ENCODE measurements at regions not wholly inside any gene's neighbourhood (a gene's known extent, or its start where the extent isn't known, plus 50 kb on each side); places are given as distances from the start of the nearest gene placed in this dataset.

- TF ChIP-seq CEBPZ (IDR thresholded peaks at IDR 0.05; ENCODE audit: borderline replicate concordance, low read depth, low read length) (no peak), MAFK (IDR thresholded peaks at IDR 0.05; ENCODE audit: low read length) (no peak), CBFB (CRISPR knock-in tag; IDR thresholded peaks at IDR 0.05) (no peak), NR2F6 (CRISPR knock-in tag; IDR thresholded peaks at IDR 0.05) (no peak), XRCC3 (IDR thresholded peaks at IDR 0.05) (no peak), GTF2A2 (tag; IDR thresholded peaks at IDR 0.05) (no peak), KDM5B (IDR thresholded peaks at IDR 0.05; ENCODE audit: insufficient replicate concordance, low read depth, low read length) (no peak), ZC3H11A (IDR thresholded peaks at IDR 0.05; ENCODE audit: low read depth, low read length) (no peak), TSC22D4 (tag; IDR thresholded peaks at IDR 0.05) (no peak)
Measured at GRCh38 chr4:52265781-52266525, 214.8 kb downstream of the SPATA18 start (continued).
